ENCODE measurements at regions not wholly inside any gene's neighbourhood (a gene's known extent, or its start where the extent isn't known, plus 50 kb on each side); places are given as distances from the start of the nearest gene placed in this dataset.

- H3K27ac ChIP-seq (ENCODE audit: low read depth, low read length): no peak overlapping the region
- peaks cover 0 to 12% (median 5%) of the 10 kb centered on the region in 5 donors for H3K4me1 ChIP-seq (ENCODE audit: control insufficient read depth in 5 of 5, insufficient read depth in 5 of 5, low read length in 5 of 5)
- no peak overlapping the region for H3K9ac ChIP-seq (ENCODE audit: low read length in 5 of 5)
- H3K4me3 ChIP-seq (ENCODE audit: low read depth in 1 of 5, low read length in 5 of 5): no peak overlapping the region
- H3K9me3 ChIP-seq (ENCODE audit: control insufficient read depth in 5 of 5, low read length in 5 of 5): no peaks in the 10 kb centered on the region
- no peaks in the 10 kb centered on the region for H3K27me3 ChIP-seq (ENCODE audit: control insufficient read depth in 5 of 5, insufficient read depth in 4 of 5, low read length in 5 of 5)
- no peaks in the 10 kb centered on the region for H3K36me3 ChIP-seq (ENCODE audit: control insufficient read depth in 5 of 5, insufficient read depth in 5 of 5, low read length in 5 of 5)
These were observed 506.8 kb upstream of the ZEB2 start for GRCh38 chr2:145026456-145027455.

- Histone ChIP-seq H3K9ac (ENCODE audit: low read length in 5 of 5) (no peak overlapping the region), H3K27ac (ENCODE audit: low read depth, low read length) (no peak overlapping the region), H3K27me3 (ENCODE audit: control insufficient read depth in 5 of 5, insufficient read depth in 4 of 5, low read length in 5 of 5) (no peaks in the 10 kb centered on the region), H3K9me3 (ENCODE audit: control insufficient read depth in 5 of 5, low read length in 5 of 5) (no peaks in the 10 kb centered on the region), H3K4me1 (ENCODE audit: control insufficient read depth in 5 of 5, insufficient read depth in 5 of 5, low read length in 5 of 5) (peaks cover 0 to 12% (median 5%) of the 10 kb centered on the region in 5 donors), H3K36me3 (ENCODE audit: control insufficient read depth in 5 of 5, insufficient read depth in 5 of 5, low read length in 5 of 5) (no peaks in the 10 kb centered on the region), H3K4me3 (ENCODE audit: low read depth in 1 of 5, low read length in 5 of 5) (no peak overlapping the region)
These were observed 505.5 kb upstream of the ZEB2 start for GRCh38 chr2:145025382-145025781.

DNA sequence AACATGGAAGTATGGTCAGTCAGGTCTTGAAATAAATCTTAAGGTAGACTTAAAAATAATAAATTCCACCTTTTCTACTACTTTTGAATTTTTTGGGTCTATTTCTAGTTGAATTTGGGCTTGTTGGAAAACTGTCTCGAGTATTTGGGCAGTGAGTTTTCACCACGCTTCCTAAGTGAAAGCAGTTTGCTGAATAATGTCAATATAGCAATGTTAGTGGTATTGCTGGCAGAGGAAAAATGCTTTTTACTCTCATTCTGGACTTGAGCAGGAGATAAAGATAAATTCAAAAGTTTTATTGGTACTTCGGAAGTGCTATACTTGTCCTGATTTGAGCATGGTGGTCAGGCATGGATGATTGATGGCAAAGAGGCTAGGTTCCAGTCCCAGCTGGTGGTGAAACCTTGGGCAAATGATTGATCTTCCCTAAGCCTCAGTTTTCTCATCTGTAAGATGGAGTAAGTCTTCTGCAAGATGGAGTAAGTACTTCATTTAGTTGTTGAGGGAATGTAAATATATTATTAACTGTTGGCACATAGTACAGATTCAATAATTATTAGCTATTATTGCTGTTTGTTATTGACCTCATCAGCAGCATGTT lies 503.5 kb upstream of the ZEB2 start:
- Histone ChIP-seq H3K27ac (ENCODE audit: low read depth, low read length) (peak overlapping the region; percentile 25), H3K27me3 (ENCODE audit: control insufficient read depth in 5 of 5, insufficient read depth in 4 of 5, low read length in 5 of 5) (no peaks in the 10 kb centered on the region), H3K4me1 (ENCODE audit: control insufficient read depth in 5 of 5, insufficient read depth in 5 of 5, low read length in 5 of 5) (peaks cover 0 to 12% (median 5%) of the 10 kb centered on the region in 5 donors), H3K9ac (ENCODE audit: low read length in 5 of 5) (no peak overlapping the region), H3K36me3 (ENCODE audit: control insufficient read depth in 5 of 5, insufficient read depth in 5 of 5, low read length in 5 of 5) (no peaks in the 10 kb centered on the region), H3K9me3 (ENCODE audit: control insufficient read depth in 5 of 5, low read length in 5 of 5) (no peaks in the 10 kb centered on the region), H3K4me3 (ENCODE audit: low read depth in 1 of 5, low read length in 5 of 5) (peak overlapping the region in 1 of 5 donors; percentile 23)

- no peaks in the 10 kb centered on the region for H3K27me3 ChIP-seq (ENCODE audit: control insufficient read depth in 5 of 5, insufficient read depth in 4 of 5, low read length in 5 of 5)
- H3K36me3 ChIP-seq (ENCODE audit: control insufficient read depth in 5 of 5, insufficient read depth in 5 of 5, low read length in 5 of 5): no peaks in the 10 kb centered on the region
- peak overlapping the region in 2 of 5 donors; percentile 11 to 23 for H3K4me3 ChIP-seq (ENCODE audit: low read depth in 1 of 5, low read length in 5 of 5)
- H3K9ac ChIP-seq (ENCODE audit: low read length in 5 of 5): peak overlapping the region in 1 of 5 donors; percentile 19
- H3K4me1 ChIP-seq (ENCODE audit: control insufficient read depth in 5 of 5, insufficient read depth in 5 of 5, low read length in 5 of 5): peaks cover 0 to 12% (median 5%) of the 10 kb centered on the region in 5 donors
- no peaks in the 10 kb centered on the region for H3K9me3 ChIP-seq (ENCODE audit: control insufficient read depth in 5 of 5, low read length in 5 of 5)
- peak overlapping the region; percentile 25 for H3K27ac ChIP-seq (ENCODE audit: low read depth, low read length)
These were observed 502.9 kb upstream of the ZEB2 start for GRCh38 chr2:145022666-145023333.

GRCh38 chr2:145021962-145022665 lies 502.2 kb upstream of the ZEB2 start:
- H3K4me3 ChIP-seq (ENCODE audit: low read depth in 1 of 5, low read length in 5 of 5): no peak overlapping the region
- peak overlapping the region; percentile 25 for H3K27ac ChIP-seq (ENCODE audit: low read depth, low read length)
- no peak overlapping the region for H3K9ac ChIP-seq (ENCODE audit: low read length in 5 of 5)

GRCh38 chr2:145020694-145021093 lies 500.8 kb upstream of the ZEB2 start:
- H3K9me3 ChIP-seq (ENCODE audit: control insufficient read depth in 5 of 5, low read length in 5 of 5): no peaks in the 10 kb centered on the region
- H3K9ac ChIP-seq (ENCODE audit: low read length in 5 of 5): no peak overlapping the region
- H3K36me3 ChIP-seq (ENCODE audit: control insufficient read depth in 5 of 5, insufficient read depth in 5 of 5, low read length in 5 of 5): no peaks in the 10 kb centered on the region

More at GRCh38 chr2:145021962-145022665, 502.2 kb upstream of the ZEB2 start:
- Histone ChIP-seq H3K9me3 (ENCODE audit: control insufficient read depth in 5 of 5, low read length in 5 of 5) (no peaks in the 10 kb centered on the region), H3K36me3 (ENCODE audit: control insufficient read depth in 5 of 5, insufficient read depth in 5 of 5, low read length in 5 of 5) (no peaks in the 10 kb centered on the region), H3K4me1 (ENCODE audit: control insufficient read depth in 5 of 5, insufficient read depth in 5 of 5, low read length in 5 of 5) (peaks cover 0 to 12% (median 5%) of the 10 kb centered on the region in 5 donors), H3K27me3 (ENCODE audit: control insufficient read depth in 5 of 5, insufficient read depth in 4 of 5, low read length in 5 of 5) (no peaks in the 10 kb centered on the region)

DNA sequence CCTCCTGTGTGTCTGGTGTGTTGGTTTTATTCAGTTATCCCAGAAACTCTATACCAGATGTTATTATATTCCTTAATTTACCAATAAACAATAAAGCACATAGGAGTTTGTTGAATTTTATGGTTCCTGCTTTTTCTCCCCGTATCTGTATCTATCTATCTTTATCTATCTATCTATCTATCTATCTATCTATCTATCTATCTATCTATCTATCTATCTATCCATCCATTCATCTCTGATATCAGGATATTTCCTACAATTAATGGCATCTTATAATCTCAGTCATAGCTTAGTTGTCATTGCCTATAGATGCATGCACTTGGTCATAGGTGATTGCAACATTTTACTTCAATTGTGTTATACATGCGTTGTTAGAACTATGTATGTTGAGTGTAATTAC lies 500.2 kb upstream of the ZEB2 start:
- Histone ChIP-seq H3K27me3 (ENCODE audit: control insufficient read depth in 5 of 5, insufficient read depth in 4 of 5, low read length in 5 of 5) (no peaks in the 10 kb centered on the region), H3K9me3 (ENCODE audit: control insufficient read depth in 5 of 5, low read length in 5 of 5) (no peaks in the 10 kb centered on the region), H3K9ac (ENCODE audit: low read length in 5 of 5) (no peak overlapping the region), H3K4me1 (ENCODE audit: control insufficient read depth in 5 of 5, insufficient read depth in 5 of 5, low read length in 5 of 5) (peaks cover 0 to 9% (median 3%) of the 10 kb centered on the region in 5 donors), H3K4me3 (ENCODE audit: low read depth in 1 of 5, low read length in 5 of 5) (no peak overlapping the region), H3K36me3 (ENCODE audit: control insufficient read depth in 5 of 5, insufficient read depth in 5 of 5, low read length in 5 of 5) (no peaks in the 10 kb centered on the region), H3K27ac (ENCODE audit: low read depth, low read length) (no peak overlapping the region)

More at GRCh38 chr2:145020694-145021093, 500.8 kb upstream of the ZEB2 start:
- Histone ChIP-seq H3K27me3 (ENCODE audit: control insufficient read depth in 5 of 5, insufficient read depth in 4 of 5, low read length in 5 of 5) (no peaks in the 10 kb centered on the region), H3K4me3 (ENCODE audit: low read depth in 1 of 5, low read length in 5 of 5) (no peak overlapping the region), H3K27ac (ENCODE audit: low read depth, low read length) (no peak overlapping the region), H3K4me1 (ENCODE audit: control insufficient read depth in 5 of 5, insufficient read depth in 5 of 5, low read length in 5 of 5) (peaks cover 0 to 9% (median 3%) of the 10 kb centered on the region in 5 donors)

DNA sequence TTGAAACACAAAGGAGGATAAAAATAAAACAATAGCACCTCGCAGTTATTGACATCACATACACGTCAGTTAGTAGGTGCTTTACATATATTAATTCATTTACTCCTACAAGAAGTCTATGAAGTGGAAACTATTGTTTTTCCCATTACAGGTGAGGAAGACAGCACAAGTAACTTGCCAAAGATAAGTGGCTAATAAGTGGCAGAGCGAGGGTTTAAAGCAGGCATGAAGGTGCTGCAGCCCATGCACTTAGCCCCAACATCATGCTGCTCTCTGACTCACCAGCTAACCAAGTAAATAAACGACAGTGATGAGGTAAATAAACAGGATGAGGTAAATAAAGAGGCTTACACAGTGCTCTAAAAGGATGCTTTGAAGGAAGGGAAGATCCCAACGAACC lies 498.6 kb upstream of the ZEB2 start:
- H3K27me3 ChIP-seq (ENCODE audit: control insufficient read depth in 5 of 5, insufficient read depth in 4 of 5, low read length in 5 of 5): no peaks in the 10 kb centered on the region
- H3K9me3 ChIP-seq (ENCODE audit: control insufficient read depth in 5 of 5, low read length in 5 of 5): no peaks in the 10 kb centered on the region
- H3K27ac ChIP-seq (ENCODE audit: low read depth, low read length): no peak overlapping the region
- H3K4me3 ChIP-seq (ENCODE audit: low read depth in 1 of 5, low read length in 5 of 5): no peak overlapping the region
- H3K36me3 ChIP-seq (ENCODE audit: control insufficient read depth in 5 of 5, insufficient read depth in 5 of 5, low read length in 5 of 5): no peaks in the 10 kb centered on the region
- no peak overlapping the region for H3K9ac ChIP-seq (ENCODE audit: low read length in 5 of 5)
- peaks cover 0 to 9% (median 3%) of the 10 kb centered on the region in 5 donors for H3K4me1 ChIP-seq (ENCODE audit: control insufficient read depth in 5 of 5, insufficient read depth in 5 of 5, low read length in 5 of 5)

GRCh38 chr2:145017149-145017548 lies 497.2 kb upstream of the ZEB2 start:
- peaks cover 0 to 3% (median 0%) of the 10 kb centered on the region in 5 donors for H3K4me1 ChIP-seq (ENCODE audit: control insufficient read depth in 5 of 5, insufficient read depth in 5 of 5, low read length in 5 of 5)
- no peaks in the 10 kb centered on the region for H3K36me3 ChIP-seq (ENCODE audit: control insufficient read depth in 5 of 5, insufficient read depth in 5 of 5, low read length in 5 of 5)
- no peaks in the 10 kb centered on the region for H3K27me3 ChIP-seq (ENCODE audit: control insufficient read depth in 5 of 5, insufficient read depth in 4 of 5, low read length in 5 of 5)
- H3K9ac ChIP-seq (ENCODE audit: low read length in 5 of 5): no peak overlapping the region
- H3K27ac ChIP-seq (ENCODE audit: low read depth, low read length): no peak overlapping the region
- H3K4me3 ChIP-seq (ENCODE audit: low read depth in 1 of 5, low read length in 5 of 5): no peak overlapping the region
- H3K9me3 ChIP-seq (ENCODE audit: control insufficient read depth in 5 of 5, low read length in 5 of 5): no peaks in the 10 kb centered on the region
